ENCODE measurements at regions not wholly inside any gene's neighbourhood (a gene's known extent, or its start where the extent isn't known, plus 50 kb on each side); places are given as distances from the start of the nearest gene placed in this dataset.

- H3K4me3 ChIP-seq (ENCODE audit: low read length), result no peak overlapping the region
- ChIA-PET POLR2A (no interaction called here), CTCF (no interaction called here)
- no peaks in the 10 kb centered on the region for H3K4me1 Mint-ChIP-seq
- no peaks in the 10 kb centered on the region for H3K27me3 ChIP-seq (ENCODE audit: control insufficient read depth in 2 of 2, insufficient read depth in 2 of 2, low read length in 2 of 2)
- H3K4me1 ChIP-seq (ENCODE audit: control insufficient read depth in 2 of 2, insufficient read depth in 2 of 2, low read length in 2 of 2), result no peaks in the 10 kb centered on the region
- no peaks in the 10 kb centered on the region for H3K36me3 Mint-ChIP-seq
- H3K9me3 Mint-ChIP-seq, result peaks cover 0 to 4% (median 0%) of the 10 kb centered on the region in 11 donors
- DNase-seq (no peak), ATAC-seq (no peak)
- H3K27ac Mint-ChIP-seq, result no peak overlapping the region
- no peak overlapping the region for H3K4me3 Mint-ChIP-seq
- no peaks in the 10 kb centered on the region for H3K9me3 ChIP-seq (ENCODE audit: control insufficient read depth in 2 of 3, low read length in 3 of 3)
- peaks cover 0 to 17% (median 9%) of the 10 kb centered on the region in 5 donors for H3K27me3 Mint-ChIP-seq
- H3K36me3 ChIP-seq (ENCODE audit: control insufficient read depth in 2 of 3, insufficient read depth in 3 of 3, low read length in 3 of 3), result no peaks in the 10 kb centered on the region
- intact Hi-C loops (cut with micrococcal nuclease), result no loop called here
- no peak overlapping the region for H3K27ac ChIP-seq (ENCODE audit: low read depth, low read length)
Observed at GRCh38 chr1:14543191-14543840, 55.2 kb upstream of the KAZN start.

- Histone ChIP-seq H3K27ac (ENCODE audit: low read depth, low read length) (no peak overlapping the region), H3K4me1 (ENCODE audit: control insufficient read depth in 2 of 2, insufficient read depth in 2 of 2, low read length in 2 of 2) (no peaks in the 10 kb centered on the region), H3K9me3 (ENCODE audit: control insufficient read depth in 2 of 3, low read length in 3 of 3) (no peaks in the 10 kb centered on the region), H3K36me3 (ENCODE audit: control insufficient read depth in 2 of 3, insufficient read depth in 3 of 3, low read length in 3 of 3) (no peaks in the 10 kb centered on the region), H3K4me3 (ENCODE audit: low read length) (no peak overlapping the region), H3K27me3 (ENCODE audit: control insufficient read depth in 2 of 2, insufficient read depth in 2 of 2, low read length in 2 of 2) (no peaks in the 10 kb centered on the region)
- H3K9me3 Mint-ChIP-seq, result peaks cover 0 to 4% (median 0%) of the 10 kb centered on the region in 11 donors
- CTCF ChIA-PET, result no interaction called here
- DNase-seq, result no peak
- no peak for ATAC-seq
- POLR2A ChIA-PET, result interaction anchor here (0.7 kb wide), 1 partner anchor 22 kb away, joined by 3 read pairs; no protein-coding TSS in a partner anchor
- no peak overlapping the region for H3K27ac Mint-ChIP-seq
- intact Hi-C loops (cut with micrococcal nuclease), result no loop called here
- H3K27me3 Mint-ChIP-seq, result peaks cover 0 to 21% (median 13%) of the 10 kb centered on the region in 5 donors
- H3K4me3 Mint-ChIP-seq, result no peak overlapping the region
- H3K4me1 Mint-ChIP-seq, result no peaks in the 10 kb centered on the region
- H3K36me3 Mint-ChIP-seq, result no peaks in the 10 kb centered on the region
Observed at GRCh38 chr1:14544319-14544718, 54.2 kb upstream of the KAZN start.

DNA sequence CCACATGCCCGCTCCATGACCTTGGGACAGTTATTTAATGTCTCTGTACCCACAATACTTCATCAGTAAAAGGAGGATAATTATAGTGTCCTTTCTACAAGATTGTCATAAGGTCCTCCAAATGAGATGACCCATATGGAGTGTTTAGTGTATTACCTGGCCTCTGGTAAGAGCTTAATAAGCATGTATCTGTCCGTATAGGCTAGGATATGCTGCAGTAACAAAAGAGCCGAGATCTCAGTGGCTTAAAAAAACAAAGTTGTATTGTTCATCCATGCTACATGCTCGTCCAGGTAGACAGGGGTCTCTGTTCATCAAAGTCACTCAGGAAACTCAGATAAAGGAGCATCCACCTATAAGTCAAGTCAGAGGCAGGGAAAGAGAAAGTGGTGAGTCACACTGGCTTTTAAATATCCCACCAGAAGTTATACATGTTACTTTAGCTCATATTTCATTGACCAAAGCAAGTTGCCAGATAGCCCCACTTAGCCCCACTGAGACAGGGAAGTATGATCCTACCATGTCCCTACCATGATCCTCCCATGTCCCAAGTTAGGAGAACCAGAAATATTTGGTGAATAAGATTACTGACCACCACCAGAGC lies 53.0 kb upstream of the KAZN start:
- ChIA-PET POLR2A (no interaction called here), CTCF (no interaction called here)
- H3K4me3 ChIP-seq (ENCODE audit: low read length), result no peak overlapping the region
- Mint-ChIP-seq H3K27me3 (peaks cover 0 to 31% (median 13%) of the 10 kb centered on the region in 5 donors), H3K4me3 (no peak overlapping the region), H3K27ac (no peak overlapping the region), H3K4me1 (no peaks in the 10 kb centered on the region), H3K36me3 (no peaks in the 10 kb centered on the region), H3K9me3 (peaks cover 0 to 4% (median 0%) of the 10 kb centered on the region in 11 donors)
- H3K4me1 ChIP-seq (ENCODE audit: control insufficient read depth in 2 of 2, insufficient read depth in 2 of 2, low read length in 2 of 2), result no peaks in the 10 kb centered on the region
- DNase-seq (no peak), ATAC-seq (no peak)
- intact Hi-C loops (cut with micrococcal nuclease), result no loop called here
- no peak overlapping the region for H3K27ac ChIP-seq (ENCODE audit: low read depth, low read length)
- no peaks in the 10 kb centered on the region for H3K9me3 ChIP-seq (ENCODE audit: control insufficient read depth in 2 of 3, low read length in 3 of 3)
- no peaks in the 10 kb centered on the region for H3K27me3 ChIP-seq (ENCODE audit: control insufficient read depth in 2 of 2, insufficient read depth in 2 of 2, low read length in 2 of 2)
- H3K36me3 ChIP-seq (ENCODE audit: control insufficient read depth in 2 of 3, insufficient read depth in 3 of 3, low read length in 3 of 3), result no peaks in the 10 kb centered on the region

GRCh38 chr1:14546416-14546815 lies 52.1 kb upstream of the KAZN start:
- Mint-ChIP-seq H3K27me3 (peaks cover 0 to 31% (median 18%) of the 10 kb centered on the region in 5 donors), H3K4me1 (no peaks in the 10 kb centered on the region), H3K4me3 (no peak overlapping the region), H3K27ac (no peak overlapping the region), H3K36me3 (no peaks in the 10 kb centered on the region), H3K9me3 (peaks cover 0 to 4% (median 0%) of the 10 kb centered on the region in 11 donors)
- H3K27me3 ChIP-seq (ENCODE audit: control insufficient read depth in 2 of 2, insufficient read depth in 2 of 2, low read length in 2 of 2), result no peaks in the 10 kb centered on the region
- ATAC-seq (no peak), DNase-seq (no peak)
- no peaks in the 10 kb centered on the region for H3K9me3 ChIP-seq (ENCODE audit: control insufficient read depth in 2 of 3, low read length in 3 of 3)
- intact Hi-C loops (cut with micrococcal nuclease), result no loop called here
- POLR2A ChIA-PET, result no interaction called here
- CTCF ChIA-PET, result no interaction called here
- no peaks in the 10 kb centered on the region for H3K4me1 ChIP-seq (ENCODE audit: control insufficient read depth in 2 of 2, insufficient read depth in 2 of 2, low read length in 2 of 2)
- H3K36me3 ChIP-seq (ENCODE audit: control insufficient read depth in 2 of 3, insufficient read depth in 3 of 3, low read length in 3 of 3), result no peaks in the 10 kb centered on the region
- no peak overlapping the region for H3K27ac ChIP-seq (ENCODE audit: low read depth, low read length)
- H3K4me3 ChIP-seq (ENCODE audit: low read length), result no peak overlapping the region

Data from naive thymus-derived CD4-positive, alpha-beta T cell (primary cell).